H1 (cell line): ENCODE measurements at regions not wholly inside any gene's neighbourhood (a gene's known extent, or its start where the extent isn't known, plus 50 kb on each side); places are given as distances from the start of the nearest gene placed in this dataset.

ENCODE experiments used
- CTCF ChIA-PET: fragments of 300-600 bp; sonication (Branson Sonifier 250); formaldehyde crosslinking; loops from one replicate; lab custom pipeline; 2021; ENCODE audit not compliant: partially characterized antibody; lab: Charles Lee
- POLR2A ChIA-PET: fragments of 300-600 bp; sonication (Branson Sonifier 250); formaldehyde crosslinking; loops from one replicate; lab custom pipeline; 2021; ENCODE audit warnings: inconsistent platforms; ENCODE audit not compliant: partially characterized antibody; lab: Charles Lee
- DNase-seq, 2 experiments: peaks; one replicate each; pipeline versions ENCODE4 v3.0.0 to v3.0.0-alpha.2; 2010 to 2022; ENCODE audit warnings: low spot score in 2 of 2, low read depth in 1 of 2, mixed read lengths in 1 of 2
- FAIRE-seq: peaks from 2 replicates; lab custom pipeline; 2011; peaks lifted over from hg19 to GRCh38; lab: Jason Lieb, UNC
- H2AFZ ChIP-seq: 2 replicates; pipeline ENCODE4 v1.8.1; 2012; ENCODE audit warnings: low read length, inconsistent platforms
- H2AK5ac ChIP-seq: 2 replicates; pipeline ENCODE4 v1.6.1; 2013; ENCODE audit warnings: low read depth, low read length
- H2BK120ac ChIP-seq: replicated peaks from 2 replicates; pipeline ENCODE3; 2013; ENCODE audit warnings: low read depth, low read length, inconsistent platforms
- H2BK12ac ChIP-seq: 2 replicates; pipeline ENCODE4 v1.6.1; 2013; ENCODE audit warnings: low read depth, low read length
- H2BK15ac ChIP-seq: 2 replicates; pipeline ENCODE4 v1.6.1; 2013; ENCODE audit warnings: low read length
- H2BK20ac ChIP-seq: 2 replicates; pipeline ENCODE4 v1.6.1; 2013; ENCODE audit warnings: low read length
- H2BK5ac ChIP-seq: 2 replicates; pipeline ENCODE4 v1.6.1; 2013; ENCODE audit warnings: low read depth, low read length
- H3K14ac ChIP-seq: 2 replicates; pipeline ENCODE4 v1.6.1; 2013; ENCODE audit warnings: inconsistent platforms; ENCODE audit not compliant: insufficient read length
- H3K18ac ChIP-seq: 2 replicates; pipeline ENCODE4 v1.6.1; 2013; ENCODE audit warnings: low read length; ENCODE audit errors: extremely low read depth
- H3K23ac ChIP-seq: 2 replicates; pipeline ENCODE4 v1.6.1; 2013; ENCODE audit warnings: inconsistent platforms; ENCODE audit not compliant: insufficient read length
- H3K23me2 ChIP-seq: 2 replicates; pipeline ENCODE4 v1.6.1; 2013; ENCODE audit warnings: low read depth, low read length
- H3K27ac ChIP-seq: 2 replicates; pipeline ENCODE4 v1.6.1; 2011; ENCODE audit warnings: low read depth, low read length, inconsistent platforms
- H3K27me3 ChIP-seq, 4 experiments: replicated peaks in 1 of 4; 1 replicate in 1 of 4; 2 replicates in 3 of 4; pipeline versions ENCODE4 v1.6.1 to v1.8.1; 2011 to 2013; ENCODE audit warnings: low read length in 3 of 4, mild to moderate bottlenecking in 3 of 4, inconsistent platforms in 2 of 4, mixed read lengths in 2 of 4, moderate library complexity in 1 of 4; ENCODE audit not compliant: control insufficient read depth in 3 of 4, insufficient read depth in 3 of 4; ENCODE audit errors: extremely low read depth in 1 of 4
- H3K36me3 ChIP-seq, 4 experiments: 2 replicates each; pipeline versions ENCODE4 v1.6.1 to v1.8.1; 2011 to 2013; ENCODE audit warnings: mild to moderate bottlenecking in 4 of 4, low read length in 3 of 4, moderate library complexity in 2 of 4, control low read depth in 1 of 4, inconsistent platforms in 1 of 4; ENCODE audit not compliant: insufficient read depth in 4 of 4, control insufficient read depth in 2 of 4
- H3K4ac ChIP-seq: replicated peaks from 2 replicates; pipeline ENCODE3; 2013; ENCODE audit warnings: low read length, low read depth, mixed read lengths, inconsistent platforms; ENCODE audit not compliant: insufficient read length
- H3K4me1 ChIP-seq, 4 experiments: replicated peaks in 1 of 4; 1 replicate in 1 of 4; 2 replicates in 3 of 4; pipeline versions ENCODE4 v1.6.1 to v1.8.1; 2011 to 2013; ENCODE audit warnings: low read length in 3 of 4, inconsistent platforms in 2 of 4, mixed read lengths in 1 of 4; ENCODE audit not compliant: insufficient read depth in 4 of 4, control insufficient read depth in 3 of 4
- H3K4me2 ChIP-seq, 2 experiments: 2 replicates each; pipeline versions ENCODE4 v1.6.1 to v1.8.1; 2011 to 2013; ENCODE audit warnings: low read depth in 2 of 2, low read length in 2 of 2, control low read depth in 1 of 2, inconsistent platforms in 1 of 2, mild to moderate bottlenecking in 1 of 2; ENCODE audit not compliant: insufficient read depth in 1 of 2
- H3K4me3 ChIP-seq, 4 experiments: fragments of 200-600, 300-600 bp in 1 of 4; sonication (generic), shearing (Covaris generic), sonication (Bioruptor Twin) in 1 of 4; 2 replicates each; pipeline versions ENCODE4 v1.5.1 to v1.8.1; 2011 to 2016; ENCODE audit warnings: low read length in 4 of 4, low read depth in 3 of 4, control low read depth in 2 of 4, inconsistent platforms in 2 of 4, mild to moderate bottlenecking in 2 of 4, mixed read lengths in 1 of 4, moderate library complexity in 1 of 4; ENCODE audit not compliant: insufficient read depth in 2 of 4; ENCODE audit errors: extremely low read depth in 1 of 4
- H3K56ac ChIP-seq: replicated peaks from 2 replicates; pipeline ENCODE3; 2013; ENCODE audit warnings: low read depth, mild to moderate bottlenecking, mixed read lengths, low read length, inconsistent platforms; ENCODE audit not compliant: insufficient read length
- H3K79me1 ChIP-seq: 2 replicates; pipeline ENCODE4 v1.6.1; 2013; ENCODE audit warnings: low read depth, low read length, control low read depth
- H3K79me2 ChIP-seq, 2 experiments: 2 replicates each; pipeline versions ENCODE4 v1.6.1 to v1.8.1; 2012 to 2013; ENCODE audit warnings: low read length in 2 of 2, mild to moderate bottlenecking in 2 of 2, inconsistent platforms in 1 of 2; ENCODE audit not compliant: insufficient read depth in 2 of 2, control insufficient read depth in 1 of 2
- H3K9ac ChIP-seq, 4 experiments: replicated peaks in 1 of 4; 1 replicate in 1 of 4; 2 replicates in 3 of 4; pipeline versions ENCODE4 v1.6.1 to v1.8.1; 2011 to 2013; ENCODE audit warnings: low read depth in 3 of 4, low read length in 3 of 4, control low read depth in 2 of 4, mild to moderate bottlenecking in 2 of 4, moderate library complexity in 2 of 4, inconsistent platforms in 1 of 4; ENCODE audit errors: extremely low read depth in 1 of 4
- H3K9me3 ChIP-seq, 2 experiments: 2 replicates each; pipeline versions ENCODE4 v1.6.1 to v1.8.1; 2012 to 2013; ENCODE audit warnings: mild to moderate bottlenecking in 2 of 2, moderate library complexity in 2 of 2, control low read depth in 1 of 2, inconsistent platforms in 1 of 2, low read depth in 1 of 2, low read length in 1 of 2, mixed read lengths in 1 of 2; ENCODE audit not compliant: insufficient read depth in 2 of 2
- H4K20me1 ChIP-seq, 2 experiments: replicated peaks in 1 of 2; 2 replicates each; pipeline versions ENCODE3 to v1.8.1; 2011 to 2013; ENCODE audit warnings: inconsistent platforms in 2 of 2, low read length in 2 of 2, mild to moderate bottlenecking in 1 of 2; ENCODE audit not compliant: insufficient read depth in 2 of 2, control insufficient read depth in 1 of 2
- H4K5ac ChIP-seq: 2 replicates; pipeline ENCODE4 v1.6.1; 2013; ENCODE audit warnings: low read length, low read depth, mixed read lengths, inconsistent platforms; ENCODE audit not compliant: insufficient read length
- H4K8ac ChIP-seq: 2 replicates; pipeline ENCODE4 v1.8.0; 2013; ENCODE audit warnings: mild to moderate bottlenecking, moderate library complexity, low read length, inconsistent platforms; ENCODE audit not compliant: insufficient read depth; ENCODE audit errors: extremely low read depth
- H4K91ac ChIP-seq: replicated peaks from 2 replicates; pipeline ENCODE3; 2013; ENCODE audit warnings: low read length, mixed read lengths, inconsistent platforms; ENCODE audit not compliant: insufficient read length
- WGBS, 2 experiments: shearing (Covaris generic) in 1 of 2; methylation state at CpG; one replicate each; pipeline versions ENCODE4 v1.1.6 to v1.1.7; 2013 to 2015; ENCODE audit warnings: low lambda C conversion rate in 2 of 2, mixed read lengths in 2 of 2, inconsistent platforms in 1 of 2, low coverage in 1 of 2, missing lambda C conversion rate in 1 of 2; ENCODE audit not compliant: insufficient replicate concordance in 2 of 2, insufficient coverage in 1 of 2, insufficient read length in 1 of 2; ENCODE audit errors: extremely low coverage in 1 of 2, missing lambda C conversion rate in 1 of 2; 5-methylcytosine and 5-hydroxymethylcytosine counted together

- no peak overlapping the region for H4K5ac ChIP-seq
- no peak overlapping the region for H2BK5ac ChIP-seq
- H3K9ac ChIP-seq, result no peak overlapping the region
- no peak overlapping the region for H3K14ac ChIP-seq
- H2BK15ac ChIP-seq, result no peak overlapping the region
- H3K79me1 ChIP-seq, result no peaks in the 10 kb centered on the region
- H3K36me3 ChIP-seq, result no peaks in the 10 kb centered on the region
- H3K79me2 ChIP-seq, result no peaks in the 10 kb centered on the region
- 94% methylated on average over 5 of the region's 5 CpGs; no CpG with 5 or more reads in 1 of the 2 experiments for WGBS, 2 experiments
- H2BK12ac ChIP-seq, result no peak overlapping the region
- no peak overlapping the region; a peak in 1 of 4 replicates for H3K4me2 ChIP-seq
- no peak overlapping the region for H3K56ac ChIP-seq
- H4K91ac ChIP-seq, result no peak overlapping the region
- H3K4me3 ChIP-seq, result no peak overlapping the region
- no peaks in the 10 kb centered on the region for H3K23me2 ChIP-seq
- H3K4ac ChIP-seq, result no peak overlapping the region
- no peak overlapping the region for H3K27ac ChIP-seq
- H3K27me3 ChIP-seq, result no peaks in the 10 kb centered on the region
- H2AK5ac ChIP-seq, result no peak overlapping the region
- H3K18ac ChIP-seq, result no peak overlapping the region
- no peak overlapping the region for H4K8ac ChIP-seq
- no peak overlapping the region for H2BK120ac ChIP-seq
- H3K23ac ChIP-seq, result no peak overlapping the region
- H3K9me3 ChIP-seq, result 0 out of 4 replicates have a peak, but pooled peaks cover 0 to 2% of the 10 kb centered on the region in 2 experiments
- CTCF ChIA-PET, result no interaction called here
- FAIRE-seq (no peak), DNase-seq (no peak)
- H2BK20ac ChIP-seq, result no peak overlapping the region
- H2AFZ ChIP-seq, result no peak overlapping the region
- no peaks in the 10 kb centered on the region for H3K4me1 ChIP-seq
- POLR2A ChIA-PET, result no interaction called here
- H4K20me1 ChIP-seq, result no peaks in the 10 kb centered on the region
Measured at GRCh38 chr2:82027921-82028615, 1723.5 kb upstream of the LRRTM1 start.
